ENCODE measurements at regions not wholly inside any gene's neighbourhood (a gene's known extent, or its start where the extent isn't known, plus 50 kb on each side); places are given as distances from the start of the nearest gene placed in this dataset.

- intact Hi-C loops (cut with micrococcal nuclease): no loop called here
- H3K27ac ChIP-seq (ENCODE audit: low read length): no peak overlapping the region
- no peaks in the 10 kb centered on the region for H3K9me3 ChIP-seq (ENCODE audit: low read length)
- DNase-seq (no peak), ATAC-seq (no peak)
- H4K20me1 ChIP-seq (ENCODE audit: low read length): no peaks in the 10 kb centered on the region
- no peak overlapping the region for H2AFZ ChIP-seq (ENCODE audit: low read length)
- no peak overlapping the region for H3K4me3 ChIP-seq (ENCODE audit: low read length)
- TF ChIP-seq CTCF (conservative IDR thresholded peaks at IDR 0.05; ENCODE audit: low read depth, low read length) (no peak), EZH2phosphoT487 (IDR thresholded peaks at IDR 0.05; ENCODE audit: borderline replicate concordance, low read length) (no peak), EZH2 (IDR thresholded peaks at IDR 0.05; ENCODE audit: low read length, unreplicated experiment) (no peak)
- H3K9me2 ChIP-seq (replicated peaks; ENCODE audit: low read length): no peaks in the 10 kb centered on the region
- peaks cover 29% of the 10 kb centered on the region for H3K27me3 ChIP-seq (ENCODE audit: low read length)
- POLR2A ChIA-PET (ENCODE audit: unreplicated experiment): no interaction called here
- no peak overlapping the region for H3K4me2 ChIP-seq (ENCODE audit: low read length)
- H3K36me3 ChIP-seq (ENCODE audit: low read depth, low read length): no peaks in the 10 kb centered on the region
- no peaks in the 10 kb centered on the region for H3F3A ChIP-seq (ENCODE audit: low read length, unreplicated experiment)
- CTCF ChIA-PET: no interaction called here
- H3K9ac ChIP-seq (ENCODE audit: low read length): no peak overlapping the region
- no peaks in the 10 kb centered on the region for H3K79me2 ChIP-seq (ENCODE audit: low read length)
- H3K4me1 ChIP-seq (ENCODE audit: insufficient read depth, low read length): peaks cover 7% of the 10 kb centered on the region; the same call in 1 of the 2 replicates
- BruUV-seq (replicated peaks): no TSS peak
These were observed 99.5 kb downstream of the NCR2 start for GRCh38 chr6:41434803-41435481.

GRCh38 chr6:41437604-41438003 is 102.2 kb downstream of the NCR2 start:
- no peaks in the 10 kb centered on the region for H3F3A ChIP-seq (ENCODE audit: low read length, unreplicated experiment)
- H4K20me1 ChIP-seq (ENCODE audit: low read length): no peaks in the 10 kb centered on the region
- no peak overlapping the region for H3K9ac ChIP-seq (ENCODE audit: low read length)
- CTCF ChIA-PET: no interaction called here
- no peaks in the 10 kb centered on the region for H3K4me1 ChIP-seq (ENCODE audit: insufficient read depth, low read length)
- H3K9me2 ChIP-seq (replicated peaks; ENCODE audit: low read length): no peaks in the 10 kb centered on the region
- TF ChIP-seq EZH2phosphoT487 (IDR thresholded peaks at IDR 0.05; ENCODE audit: borderline replicate concordance, low read length): no peak
- no peak for TF ChIP-seq CTCF (conservative IDR thresholded peaks at IDR 0.05; ENCODE audit: low read depth, low read length)
- TF ChIP-seq EZH2 (IDR thresholded peaks at IDR 0.05; ENCODE audit: low read length, unreplicated experiment): no peak
- H3K27ac ChIP-seq (ENCODE audit: low read length): no peak overlapping the region
- no peaks in the 10 kb centered on the region for H3K79me2 ChIP-seq (ENCODE audit: low read length)
- H3K36me3 ChIP-seq (ENCODE audit: low read depth, low read length): no peaks in the 10 kb centered on the region
- intact Hi-C loops (cut with micrococcal nuclease): no loop called here
- POLR2A ChIA-PET (ENCODE audit: unreplicated experiment): no interaction called here
- peaks cover 44% of the 10 kb centered on the region for H3K27me3 ChIP-seq (ENCODE audit: low read length)
- no peak for ATAC-seq
- H2AFZ ChIP-seq (ENCODE audit: low read length): no peak overlapping the region
- H3K4me2 ChIP-seq (ENCODE audit: low read length): no peak overlapping the region
- H3K4me3 ChIP-seq (ENCODE audit: low read length): no peak overlapping the region
- no peak for DNase-seq
- BruUV-seq (replicated peaks): no TSS peak
- H3K9me3 ChIP-seq (ENCODE audit: low read length): no peaks in the 10 kb centered on the region

- H3K27me3 ChIP-seq (ENCODE audit: low read length): peaks cover 53% of the 10 kb centered on the region
- no peaks in the 10 kb centered on the region for H3F3A ChIP-seq (ENCODE audit: low read length, unreplicated experiment)
These were observed 103.3 kb downstream of the NCR2 start for GRCh38 chr6:41438746-41439145.

More at GRCh38 chr6:41438746-41439145, 103.3 kb downstream of the NCR2 start:
- Histone ChIP-seq H4K20me1 (ENCODE audit: low read length) (no peaks in the 10 kb centered on the region), H3K9me2 (replicated peaks; ENCODE audit: low read length) (no peaks in the 10 kb centered on the region), H3K4me2 (ENCODE audit: low read length) (no peak overlapping the region), H2AFZ (ENCODE audit: low read length) (no peak overlapping the region), H3K9ac (ENCODE audit: low read length) (no peak overlapping the region), H3K4me1 (ENCODE audit: insufficient read depth, low read length) (no peaks in the 10 kb centered on the region), H3K4me3 (ENCODE audit: low read length) (no peak overlapping the region), H3K36me3 (ENCODE audit: low read depth, low read length) (no peaks in the 10 kb centered on the region), H3K27ac (ENCODE audit: low read length) (no peak overlapping the region), H3K9me3 (ENCODE audit: low read length) (no peaks in the 10 kb centered on the region), H3K79me2 (ENCODE audit: low read length) (no peaks in the 10 kb centered on the region)
- intact Hi-C loops (cut with micrococcal nuclease): no loop called here
- BruUV-seq (replicated peaks): no TSS peak
- ChIA-PET CTCF (no interaction called here), POLR2A (ENCODE audit: unreplicated experiment) (no interaction called here)
- ATAC-seq (no peak), DNase-seq (no peak)
- TF ChIP-seq CTCF (conservative IDR thresholded peaks at IDR 0.05; ENCODE audit: low read depth, low read length) (no peak), EZH2phosphoT487 (IDR thresholded peaks at IDR 0.05; ENCODE audit: borderline replicate concordance, low read length) (no peak), EZH2 (IDR thresholded peaks at IDR 0.05; ENCODE audit: low read length, unreplicated experiment) (no peak)

Data from PC-3 (cell line).